Liver (tissue), 8 donors: ENCODE measurements at regions not wholly inside any gene's neighbourhood (a gene's known extent, or its start where the extent isn't known, plus 50 kb on each side); places are given as distances from the start of the nearest gene placed in this dataset.

Experiments used
- DNase-seq: peaks from one replicate; pipeline ENCODE4 v3.0.0-alpha.2; 2017; ENCODE audit warnings: low spot score
- H3K27ac ChIP-seq, 2 donors: one replicate each; pipeline ENCODE4 v1.7.0; 2013; ENCODE audit warnings: inconsistent platforms in 2 of 2, low read length in 2 of 2, control low read depth in 1 of 2, low read depth in 1 of 2, mild to moderate bottlenecking in 1 of 2
- H3K27me3 ChIP-seq, 4 donors: one replicate each; pipeline versions ENCODE4 v1.6.1 to v1.7.0; 2013; ENCODE audit warnings: low read length in 3 of 4, inconsistent platforms in 1 of 4, mild to moderate bottlenecking in 1 of 4, moderate library complexity in 1 of 4; ENCODE audit not compliant: control insufficient read depth in 4 of 4, insufficient read depth in 4 of 4
- H3K36me3 ChIP-seq, 4 donors: one replicate each; pipeline versions ENCODE4 v1.6.1 to v1.7.0; 2013; ENCODE audit warnings: low read length in 3 of 4, mild to moderate bottlenecking in 3 of 4, low read depth in 1 of 4, moderate library complexity in 1 of 4; ENCODE audit not compliant: control insufficient read depth in 4 of 4, insufficient read depth in 3 of 4
- H3K4me1 ChIP-seq, 4 donors: one replicate each; pipeline versions ENCODE4 v1.6.1 to v1.7.0; 2013; ENCODE audit warnings: low read length in 3 of 4, mild to moderate bottlenecking in 3 of 4, moderate library complexity in 1 of 4; ENCODE audit not compliant: control insufficient read depth in 4 of 4, insufficient read depth in 4 of 4
- H3K4me3 ChIP-seq, 3 donors: one replicate each; pipeline versions ENCODE4 v1.6.1 to v1.7.0; 2013; ENCODE audit warnings: low read length in 3 of 3, control low read depth in 1 of 3, low read depth in 1 of 3, mild to moderate bottlenecking in 1 of 3
- H3K9ac ChIP-seq, 2 donors: one replicate each; pipeline ENCODE4 v1.7.0; 2013; ENCODE audit warnings: low read length in 2 of 2, mild to moderate bottlenecking in 2 of 2, moderate library complexity in 2 of 2, control low read depth in 1 of 2, low read depth in 1 of 2
- H3K9me3 ChIP-seq, 4 donors: one replicate each; pipeline versions ENCODE4 v1.6.1 to v1.7.0; 2013; ENCODE audit warnings: low read length in 3 of 4; ENCODE audit not compliant: control insufficient read depth in 4 of 4
- CTCF ChIP-seq: fragments of 150-350 bp; IDR thresholded peaks from 2 replicates; pipeline ENCODE4 v1.5.1; 2017; ENCODE audit warnings: improper control_type of control experiment, low read depth, low read length; ENCODE audit not compliant: missing input control
- EGR1 ChIP-seq, 2 donors: IDR thresholded peaks; 2 replicates each; pipeline ENCODE4 v1.6.1; 2016 to 2018; ENCODE audit warnings: antibody characterized with exemption in 2 of 2, low read depth in 2 of 2
- FOXA1 ChIP-seq: IDR thresholded peaks from 2 replicates; pipeline ENCODE4 v1.6.1; 2016; ENCODE audit warnings: antibody characterized with exemption
- FOXA2 ChIP-seq: IDR thresholded peaks from 2 replicates; pipeline ENCODE4 v1.6.1; 2016; ENCODE audit warnings: antibody characterized with exemption
- GABPA ChIP-seq, 2 donors: IDR thresholded peaks in 1 of 2; conservative IDR thresholded peaks in 1 of 2; 2 replicates each; pipeline ENCODE4 v1.6.1; 2016; ENCODE audit warnings: antibody characterized with exemption in 2 of 2, mild to moderate bottlenecking in 1 of 2, moderate library complexity in 1 of 2
- HNF4A ChIP-seq, 2 donors: conservative IDR thresholded peaks; 2 replicates each; pipeline ENCODE4 v1.6.1; 2016; ENCODE audit warnings: antibody characterized with exemption in 2 of 2, mild to moderate bottlenecking in 2 of 2
- HNF4G ChIP-seq: IDR thresholded peaks from 2 replicates; pipeline ENCODE4 v1.6.1; 2016; ENCODE audit warnings: antibody characterized with exemption
- JUND ChIP-seq, 2 donors: IDR thresholded peaks; 2 replicates each; pipeline ENCODE4 v1.6.1; 2016; ENCODE audit warnings: antibody characterized with exemption in 2 of 2
- MAX ChIP-seq: IDR thresholded peaks from 2 replicates; pipeline ENCODE4 v1.6.1; 2016; ENCODE audit warnings: antibody characterized with exemption
- NR2F2 ChIP-seq: IDR thresholded peaks from 2 replicates; pipeline ENCODE4 v1.6.1; 2016; ENCODE audit warnings: antibody characterized with exemption
- RAD21 ChIP-seq, 2 donors: IDR thresholded peaks; 2 replicates each; pipeline ENCODE4 v1.6.1; 2016; ENCODE audit warnings: antibody characterized with exemption in 2 of 2, mild to moderate bottlenecking in 2 of 2
- RXRA ChIP-seq, 2 donors: IDR thresholded peaks; 2 replicates each; pipeline ENCODE4 v1.6.1; 2017 to 2018; ENCODE audit warnings: antibody characterized with exemption in 2 of 2, mild to moderate bottlenecking in 1 of 2
- SP1 ChIP-seq: IDR thresholded peaks from 2 replicates; pipeline ENCODE4 v1.6.1; 2018; ENCODE audit warnings: antibody characterized with exemption, mild to moderate bottlenecking
- TAF1 ChIP-seq: conservative IDR thresholded peaks from 2 replicates; pipeline ENCODE4 v1.6.1; 2016; ENCODE audit warnings: antibody characterized with exemption, mild to moderate bottlenecking
- YY1 ChIP-seq: IDR thresholded peaks from 2 replicates; pipeline ENCODE4 v1.6.1; 2016; ENCODE audit warnings: antibody characterized with exemption, mild to moderate bottlenecking
- ZBTB33 ChIP-seq: IDR thresholded peaks from 2 replicates; pipeline ENCODE4 v1.6.1; 2016; ENCODE audit warnings: antibody characterized with exemption
- WGBS: extraction: QIAGEN DNeasy Blood & Tissue Kit; methylation state at CpG from one replicate; pipeline ENCODE4 v1.1.7; 2013; 5-methylcytosine and 5-hydroxymethylcytosine counted together
- TF ChIP-seq, protein P1 (sequence below): IDR thresholded peaks from 2 replicates; pipeline ENCODE4 v1.6.1; 2016; ENCODE audit warnings: antibody characterized with exemption
- TF ChIP-seq, protein P2 (sequence below): IDR thresholded peaks from 2 replicates; pipeline ENCODE4 v1.6.1; 2016; ENCODE audit warnings: antibody characterized with exemption, mild to moderate bottlenecking
- donor health status: healthy.
- donor health status: healthy.
- donor health status: healthy.
- donor health status: healthy.
- donor health status: healthy.

GRCh38 chr6:79374308-79374707 is 139.8 kb upstream of the HMGN3 start:
- TF ChIP-seq HNF4G (no peak), GABPA (IDR thresholded peaks at IDR 0.05 in 1 of 2, conservative IDR thresholded peaks at IDR 0.05 in 1 of 2) (no peak), JUND (IDR thresholded peaks at IDR 0.05) (no peak), ZBTB33 (no peak)
- H3K9ac ChIP-seq = no peak overlapping the region
- H3K27me3 ChIP-seq = no peaks in the 10 kb centered on the region
- DNase-seq = no peak
- WGBS = 95% methylated on average over 1 of the region's 1 CpG
- H3K9me3 ChIP-seq = peaks cover 0 to 5% (median 2%) of the 10 kb centered on the region in 4 donors
- H3K4me3 ChIP-seq = no peak overlapping the region
- no peaks in the 10 kb centered on the region for H3K4me1 ChIP-seq
- no peaks in the 10 kb centered on the region for H3K36me3 ChIP-seq
- no peak overlapping the region for H3K27ac ChIP-seq

GRCh38 chr6:79373880-79374279 is 139.4 kb upstream of the HMGN3 start:
- H3K4me3 ChIP-seq = no peak overlapping the region
- peaks cover 0 to 5% (median 3%) of the 10 kb centered on the region in 4 donors for H3K9me3 ChIP-seq
- H3K36me3 ChIP-seq = no peaks in the 10 kb centered on the region
- 73% methylated on average over 3 of the region's 3 CpGs for WGBS
- no peaks in the 10 kb centered on the region for H3K4me1 ChIP-seq
- no peak for DNase-seq
- no peak overlapping the region for H3K27ac ChIP-seq
- TF ChIP-seq, protein P1, sequence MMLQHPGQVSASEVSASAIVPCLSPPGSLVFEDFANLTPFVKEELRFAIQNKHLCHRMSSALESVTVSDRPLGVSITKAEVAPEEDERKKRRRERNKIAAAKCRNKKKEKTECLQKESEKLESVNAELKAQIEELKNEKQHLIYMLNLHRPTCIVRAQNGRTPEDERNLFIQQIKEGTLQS = no peak
- TF ChIP-seq EGR1 (IDR thresholded peaks at IDR 0.05; ENCODE audit: low read depth in 2 of 2) (no peak), HNF4G (no peak), FOXA2 (no peak), NR2F2 (no peak), SP1 (no peak), FOXA1 (no peak), YY1 (no peak), RAD21 (IDR thresholded peaks at IDR 0.05) (no peak), JUND (IDR thresholded peaks at IDR 0.05) (no peak), TAF1 (no peak), HNF4A (conservative IDR thresholded peaks at IDR 0.05) (no peak), ZBTB33 (no peak), MAX (no peak), RXRA (IDR thresholded peaks at IDR 0.05) (no peak), GABPA (IDR thresholded peaks at IDR 0.05 in 1 of 2, conservative IDR thresholded peaks at IDR 0.05 in 1 of 2) (no peak), CTCF (no peak)
- TF ChIP-seq, protein P2, sequence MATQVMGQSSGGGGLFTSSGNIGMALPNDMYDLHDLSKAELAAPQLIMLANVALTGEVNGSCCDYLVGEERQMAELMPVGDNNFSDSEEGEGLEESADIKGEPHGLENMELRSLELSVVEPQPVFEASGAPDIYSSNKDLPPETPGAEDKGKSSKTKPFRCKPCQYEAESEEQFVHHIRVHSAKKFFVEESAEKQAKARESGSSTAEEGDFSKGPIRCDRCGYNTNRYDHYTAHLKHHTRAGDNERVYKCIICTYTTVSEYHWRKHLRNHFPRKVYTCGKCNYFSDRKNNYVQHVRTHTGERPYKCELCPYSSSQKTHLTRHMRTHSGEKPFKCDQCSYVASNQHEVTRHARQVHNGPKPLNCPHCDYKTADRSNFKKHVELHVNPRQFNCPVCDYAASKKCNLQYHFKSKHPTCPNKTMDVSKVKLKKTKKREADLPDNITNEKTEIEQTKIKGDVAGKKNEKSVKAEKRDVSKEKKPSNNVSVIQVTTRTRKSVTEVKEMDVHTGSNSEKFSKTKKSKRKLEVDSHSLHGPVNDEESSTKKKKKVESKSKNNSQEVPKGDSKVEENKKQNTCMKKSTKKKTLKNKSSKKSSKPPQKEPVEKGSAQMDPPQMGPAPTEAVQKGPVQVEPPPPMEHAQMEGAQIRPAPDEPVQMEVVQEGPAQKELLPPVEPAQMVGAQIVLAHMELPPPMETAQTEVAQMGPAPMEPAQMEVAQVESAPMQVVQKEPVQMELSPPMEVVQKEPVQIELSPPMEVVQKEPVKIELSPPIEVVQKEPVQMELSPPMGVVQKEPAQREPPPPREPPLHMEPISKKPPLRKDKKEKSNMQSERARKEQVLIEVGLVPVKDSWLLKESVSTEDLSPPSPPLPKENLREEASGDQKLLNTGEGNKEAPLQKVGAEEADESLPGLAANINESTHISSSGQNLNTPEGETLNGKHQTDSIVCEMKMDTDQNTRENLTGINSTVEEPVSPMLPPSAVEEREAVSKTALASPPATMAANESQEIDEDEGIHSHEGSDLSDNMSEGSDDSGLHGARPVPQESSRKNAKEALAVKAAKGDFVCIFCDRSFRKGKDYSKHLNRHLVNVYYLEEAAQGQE = no peak
- H3K9ac ChIP-seq = no peak overlapping the region
- no peaks in the 10 kb centered on the region for H3K27me3 ChIP-seq
